ENCODE measurements at regions not wholly inside any gene's neighbourhood (a gene's known extent, or its start where the extent isn't known, plus 50 kb on each side); places are given as distances from the start of the nearest gene placed in this dataset.

- BruUV-seq (replicated peaks), result no TSS peak
- no peaks in the 10 kb centered on the region for H3K4me1 ChIP-seq (ENCODE audit: control insufficient read depth in 1 of 2, insufficient read depth in 2 of 2, low read length in 2 of 2)
- ChIA-PET RAD21 (ENCODE audit: low non-redundant PET in 1 of 2, low total read pairs in 2 of 2, uncharacterized antibody in 2 of 2, unreplicated experiment in 2 of 2) (no interaction called here), CTCF (no interaction called here), POLR2A (no interaction called here)
- H3K4me3 ChIP-seq (replicated peaks in 1 of 2; ENCODE audit: low read depth in 1 of 2, low read length in 2 of 2), result no peak overlapping the region
- no peak for TF ChIP-seq JUND (IDR thresholded peaks at IDR 0.05)
- TF ChIP-seq YY1 (IDR thresholded peaks at IDR 0.05; ENCODE audit: extremely low read depth, insufficient replicate concordance, low read depth, low read length), result no peak
- TF ChIP-seq ZNF274 (IDR thresholded peaks at IDR 0.05; ENCODE audit: low read depth, low read length), result no peak
- no peak for TF ChIP-seq TCF7L2 (IDR thresholded peaks at IDR 0.05; ENCODE audit: borderline replicate concordance, extremely low read depth, insufficient read depth, insufficient read length)
- no peaks in the 10 kb centered on the region for H3K79me2 ChIP-seq (ENCODE audit: insufficient read depth, low read length)
- H4K20me1 ChIP-seq (ENCODE audit: insufficient read depth), result no peaks in the 10 kb centered on the region
- no peaks in the 10 kb centered on the region for H3K36me3 ChIP-seq (ENCODE audit: control insufficient read depth in 1 of 2, insufficient read depth in 2 of 2, low read length in 2 of 2)
- H2AFZ ChIP-seq (ENCODE audit: low read depth, low read length, poor library complexity, severe bottlenecking), result no peak overlapping the region
- ATAC-seq (no peak), DNase-seq (ENCODE audit: low read depth, low spot score) (no peak)
- intact Hi-C loops (cut with micrococcal nuclease), result no loop called here
- H3K4me2 ChIP-seq (ENCODE audit: low read length), result no peak overlapping the region
- H3K9me3 ChIP-seq (ENCODE audit: control insufficient read depth in 1 of 2, insufficient read depth in 1 of 2, low read depth in 1 of 2, low read length in 2 of 2), result no peaks in the 10 kb centered on the region
- H3K9me2 ChIP-seq (ENCODE audit: insufficient read depth), result no peaks in the 10 kb centered on the region
- no peak overlapping the region for H3K9ac ChIP-seq (ENCODE audit: low read length)
- no peaks in the 10 kb centered on the region for H3K27me3 ChIP-seq (ENCODE audit: insufficient read depth, low read length)
- no peak overlapping the region for H3K27ac ChIP-seq (ENCODE audit: low read depth, low read length)
Observed at GRCh38 chr5:61264273-61264661, 67.8 kb upstream of the ZSWIM6 start.

- no peaks in the 10 kb centered on the region for H4K20me1 ChIP-seq (ENCODE audit: insufficient read depth)
- TF ChIP-seq MAX (IDR thresholded peaks at IDR 0.05), result no peak
- TF ChIP-seq EZH2 (IDR thresholded peaks at IDR 0.05), result no peak
- intact Hi-C loops (cut with micrococcal nuclease), result no loop called here
- H3K9me3 ChIP-seq (ENCODE audit: control insufficient read depth in 1 of 2, insufficient read depth in 1 of 2, low read depth in 1 of 2, low read length in 2 of 2), result no peaks in the 10 kb centered on the region
- CTCF ChIA-PET, result no interaction called here
- H3K4me3 ChIP-seq (replicated peaks in 1 of 2; ENCODE audit: low read depth in 1 of 2, low read length in 2 of 2), result no peak overlapping the region
- no peak overlapping the region for H3K4me2 ChIP-seq (ENCODE audit: low read length)
- no peaks in the 10 kb centered on the region for H3K9me2 ChIP-seq (ENCODE audit: insufficient read depth)
- DNase-seq (ENCODE audit: low read depth, low spot score) (no peak), ATAC-seq (no peak)
- RAD21 ChIA-PET (ENCODE audit: low non-redundant PET in 1 of 2, low total read pairs in 2 of 2, uncharacterized antibody in 2 of 2, unreplicated experiment in 2 of 2), result no interaction called here
- no peaks in the 10 kb centered on the region for H3K36me3 ChIP-seq (ENCODE audit: control insufficient read depth in 1 of 2, insufficient read depth in 2 of 2, low read length in 2 of 2)
- no peaks in the 10 kb centered on the region for H3K4me1 ChIP-seq (ENCODE audit: control insufficient read depth in 1 of 2, insufficient read depth in 2 of 2, low read length in 2 of 2)
- no peaks in the 10 kb centered on the region for H3K79me2 ChIP-seq (ENCODE audit: insufficient read depth, low read length)
- H3K27ac ChIP-seq (ENCODE audit: low read depth, low read length), result no peak overlapping the region
- no peak overlapping the region for H2AFZ ChIP-seq (ENCODE audit: low read depth, low read length, poor library complexity, severe bottlenecking)
- BruUV-seq (replicated peaks), result no TSS peak
- POLR2A ChIA-PET, result no interaction called here
- no peak overlapping the region for H3K9ac ChIP-seq (ENCODE audit: low read length)
- H3K27me3 ChIP-seq (ENCODE audit: insufficient read depth, low read length), result no peaks in the 10 kb centered on the region
Observed at GRCh38 chr5:61267116-61267515, 64.9 kb upstream of the ZSWIM6 start.

Measured in HCT116 (cell line).